Ascending aorta (tissue), 2 donors: ENCODE measurements at regions not wholly inside any gene's neighbourhood (a gene's known extent, or its start where the extent isn't known, plus 50 kb on each side); places are given as distances from the start of the nearest gene placed in this dataset.
A peak's percentile ranks its signal among the peaks of the same experiment; 100 is the strongest.

Experiments used
- DNase-seq, 2 donors: peaks; one replicate each; pipeline ENCODE4 v3.0.0-alpha.2; 2019; ENCODE audit warnings: low spot score in 2 of 2
- H3K27ac ChIP-seq, 2 donors: fragments of 200-600 bp; sonication (generic); one replicate each; pipeline ENCODE4 v1.5.1; 2016 to 2017; ENCODE audit warnings: mild to moderate bottlenecking in 1 of 2
- H3K27me3 ChIP-seq: fragments of 200-600 bp; sonication (generic); one replicate; pipeline ENCODE4 v1.5.1; 2017
- H3K36me3 ChIP-seq, 2 donors: fragments of 200-600 bp; sonication (generic); one replicate each; pipeline ENCODE4 v1.5.1; 2016
- H3K4me1 ChIP-seq, 2 donors: fragments of 200-600 bp; sonication (generic); one replicate each; pipeline ENCODE4 v1.5.1; 2016 to 2017; ENCODE audit warnings: mild to moderate bottlenecking in 1 of 2
- H3K4me3 ChIP-seq, 2 donors: fragments of 200-600 bp; sonication (generic); one replicate each; pipeline ENCODE4 v1.5.1; 2016 to 2017; ENCODE audit warnings: mild to moderate bottlenecking in 1 of 2
- H3K9me3 ChIP-seq, 2 donors: fragments of 200-600 bp; sonication (generic); one replicate each; pipeline ENCODE4 v1.5.1; 2016
- CTCF ChIP-seq, 3 experiments: fragments of 200-600 bp in 2 of 3; fragments of 450-650 bp in 1 of 3; sonication (generic) in 2 of 3; IDR thresholded peaks; one replicate each; pipeline ENCODE4 v1.5.1; 2016 to 2019; ENCODE audit warnings: antibody characterized with exemption in 3 of 3, mild to moderate bottlenecking in 1 of 3, moderate library complexity in 1 of 3
- intact Hi-C: fragments of 100-400 bp; cut with DNase I; formaldehyde crosslinking; loops from one replicate; pipeline ENCODE4 v1.15.1; 2023

GRCh38 chr6:21348146-21348503 lies 245.4 kb upstream of the SOX4 start:
- Histone ChIP-seq H3K4me1 (no peaks in the 10 kb centered on the region), H3K9me3 (no peaks in the 10 kb centered on the region), H3K4me3 (no peak overlapping the region), H3K27ac (no peak overlapping the region), H3K27me3 (no peaks in the 10 kb centered on the region), H3K36me3 (no peaks in the 10 kb centered on the region)
- no peak for DNase-seq
- intact Hi-C loops: no loop called here
- TF ChIP-seq CTCF (IDR thresholded peaks at IDR 0.05): no peak

DNA sequence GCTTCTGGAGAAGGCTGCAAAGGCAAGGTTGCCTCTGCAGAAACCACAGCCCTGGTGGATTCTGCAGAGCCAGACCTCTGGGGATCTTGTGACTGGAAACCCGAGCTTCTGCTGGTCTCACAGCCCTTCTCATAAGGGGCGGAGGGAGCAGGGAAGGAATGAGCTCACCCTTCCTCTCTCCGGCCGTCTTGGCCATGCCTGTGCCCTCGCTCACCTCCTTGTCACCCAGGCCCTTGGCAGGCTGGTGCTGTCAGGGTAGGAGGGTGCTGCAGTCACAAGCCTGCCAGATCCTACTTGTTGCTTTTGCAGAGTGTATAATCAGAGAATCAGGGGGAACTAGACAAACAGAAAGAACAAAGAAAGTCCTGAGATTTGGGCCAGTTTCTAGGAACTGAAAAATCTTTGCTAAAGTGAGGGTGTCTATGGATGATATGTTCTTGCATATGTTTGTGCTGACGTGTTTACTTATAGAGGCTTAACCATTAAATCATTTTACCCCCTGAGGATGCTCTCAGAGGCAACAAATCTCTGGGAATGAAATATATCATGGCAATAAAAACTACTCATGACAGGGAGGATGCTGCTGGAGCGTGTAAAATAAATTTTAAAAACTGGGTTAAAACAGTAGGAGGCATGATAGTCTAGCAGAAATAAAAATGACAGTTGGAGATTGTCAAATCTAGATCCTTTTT lies 244.9 kb upstream of the SOX4 start:
- H3K27ac ChIP-seq: no peak overlapping the region

GRCh38 chr6:21349834-21350233 lies 243.7 kb upstream of the SOX4 start:
- no peaks in the 10 kb centered on the region for H3K9me3 ChIP-seq
- intact Hi-C loops: no loop called here
- no peaks in the 10 kb centered on the region for H3K27me3 ChIP-seq
- TF ChIP-seq CTCF (IDR thresholded peaks at IDR 0.05): no peak
- no peak overlapping the region for H3K4me3 ChIP-seq
- H3K4me1 ChIP-seq: no peaks in the 10 kb centered on the region
- H3K27ac ChIP-seq: no peak overlapping the region
- no peaks in the 10 kb centered on the region for H3K36me3 ChIP-seq
- DNase-seq: no peak

More for the DNA sequence above, 244.9 kb upstream of the SOX4 start:
- TF ChIP-seq CTCF (IDR thresholded peaks at IDR 0.05): no peak
- H3K36me3 ChIP-seq: no peaks in the 10 kb centered on the region
- no peaks in the 10 kb centered on the region for H3K9me3 ChIP-seq
- no peaks in the 10 kb centered on the region for H3K4me1 ChIP-seq
- no peak overlapping the region for H3K4me3 ChIP-seq
- H3K27me3 ChIP-seq: no peaks in the 10 kb centered on the region
- intact Hi-C loops: no loop called here
- peak in 1 of 2 donors; percentile 9 for DNase-seq

- H3K27ac ChIP-seq: no peak overlapping the region
- no peak for DNase-seq
- TF ChIP-seq CTCF (IDR thresholded peaks at IDR 0.05): no peak
- H3K27me3 ChIP-seq: no peaks in the 10 kb centered on the region
- H3K4me1 ChIP-seq: no peaks in the 10 kb centered on the region
- no peaks in the 10 kb centered on the region for H3K9me3 ChIP-seq
- no peaks in the 10 kb centered on the region for H3K36me3 ChIP-seq
- intact Hi-C loops: no loop called here
- no peak overlapping the region for H3K4me3 ChIP-seq
Measured at GRCh38 chr6:21350926-21351325, 242.6 kb upstream of the SOX4 start.

- H3K27ac ChIP-seq: no peak overlapping the region
- H3K9me3 ChIP-seq: no peaks in the 10 kb centered on the region
- H3K4me1 ChIP-seq: no peaks in the 10 kb centered on the region
- intact Hi-C loops: no loop called here
- TF ChIP-seq CTCF (IDR thresholded peaks at IDR 0.05): no peak
- no peak overlapping the region for H3K4me3 ChIP-seq
- no peaks in the 10 kb centered on the region for H3K27me3 ChIP-seq
- no peaks in the 10 kb centered on the region for H3K36me3 ChIP-seq
- no peak for DNase-seq
Measured at GRCh38 chr6:21352131-21352530, 241.4 kb upstream of the SOX4 start.

DNA sequence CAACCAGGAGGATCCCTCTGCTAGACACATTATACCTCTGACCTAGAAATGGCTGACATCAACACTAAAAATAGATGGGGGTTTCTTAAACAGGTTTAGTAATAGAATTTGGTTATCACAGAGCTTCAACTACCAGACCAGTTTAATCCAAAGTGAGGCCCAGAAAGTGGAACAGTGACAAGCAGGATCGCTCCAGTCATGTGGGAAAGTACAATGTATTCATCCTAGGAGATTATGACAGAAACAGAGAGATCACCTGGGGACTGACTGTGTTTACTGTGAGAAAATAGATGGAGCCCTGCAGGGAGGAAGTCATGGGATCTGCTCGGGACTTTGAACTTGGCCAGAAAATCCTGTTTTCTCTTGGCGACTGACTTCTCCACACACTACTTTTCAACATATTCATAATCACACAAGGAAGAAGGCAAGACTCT lies 238.7 kb upstream of the SOX4 start:
- intact Hi-C loops: no loop called here

More for the DNA sequence above, 238.7 kb upstream of the SOX4 start:
- Histone ChIP-seq H3K4me1 (no peaks in the 10 kb centered on the region), H3K27me3 (no peaks in the 10 kb centered on the region), H3K9me3 (no peaks in the 10 kb centered on the region), H3K4me3 (no peak overlapping the region), H3K27ac (no peak overlapping the region), H3K36me3 (no peaks in the 10 kb centered on the region)
- no peak for DNase-seq
- no peak for TF ChIP-seq CTCF (IDR thresholded peaks at IDR 0.05)
